HEK293T (cell line): ENCODE measurements at regions not wholly inside any gene's neighbourhood (a gene's known extent, or its start where the extent isn't known, plus 50 kb on each side); places are given as distances from the start of the nearest gene placed in this dataset.

Experiments used
- ARNT ChIP-seq: fragments of 450-650 bp; IDR thresholded peaks from 2 replicates; pipeline ENCODE4 v1.6.1; 2017; ENCODE audit warnings: mild to moderate bottlenecking
- BHLHE40 ChIP-seq: fragments of 450-650 bp; IDR thresholded peaks from 2 replicates; pipeline ENCODE4 v1.6.1; 2016; ENCODE audit warnings: mild to moderate bottlenecking, moderate library complexity, borderline replicate concordance
- CTBP1 ChIP-seq: fragments of 450-650 bp; IDR thresholded peaks from 2 replicates; pipeline ENCODE4 v1.6.1; 2016; ENCODE audit warnings: borderline replicate concordance
- ELF4 ChIP-seq: fragments of 450-650 bp; IDR thresholded peaks from 2 replicates; pipeline ENCODE4 v1.6.1; 2017; ENCODE audit warnings: antibody characterized with exemption
- FOXK2 ChIP-seq: fragments of 450-650 bp; IDR thresholded peaks from 2 replicates; pipeline ENCODE4 v1.6.1; 2016; ENCODE audit warnings: mild to moderate bottlenecking
- FOXM1 ChIP-seq: fragments of 450-650 bp; IDR thresholded peaks from 2 replicates; pipeline ENCODE4 v1.6.1; 2017; ENCODE audit warnings: mild to moderate bottlenecking, borderline replicate concordance
- LEF1 ChIP-seq: fragments of 450-650 bp; IDR thresholded peaks from 2 replicates; pipeline ENCODE4 v1.6.1; 2017; ENCODE audit warnings: mild to moderate bottlenecking, borderline replicate concordance
- SP1 ChIP-seq: fragments of 450-650 bp; IDR thresholded peaks from 2 replicates; pipeline ENCODE4 v1.6.1; 2017
- SUZ12 ChIP-seq: fragments of 450-650 bp; IDR thresholded peaks from 2 replicates; pipeline ENCODE4 v1.6.1; 2016; ENCODE audit warnings: mild to moderate bottlenecking
- TARDBP ChIP-seq: fragments of 450-650 bp; IDR thresholded peaks from 2 replicates; pipeline ENCODE4 v1.6.1; 2016

- no peak for TF ChIP-seq SP1
- TF ChIP-seq SUZ12: no peak
- TF ChIP-seq FOXK2: no peak
- no peak for TF ChIP-seq LEF1
- TF ChIP-seq FOXM1: no peak
- no peak for TF ChIP-seq BHLHE40
- no peak for TF ChIP-seq CTBP1
- no peak for TF ChIP-seq TARDBP
- no peak for TF ChIP-seq ELF4
- no peak for TF ChIP-seq ARNT
Observed at GRCh38 chr4:53713767-53714166, 122.5 kb upstream of the LNX1 start.
